ENCODE measurements at regions not wholly inside any gene's neighbourhood (a gene's known extent, or its start where the extent isn't known, plus 50 kb on each side); places are given as distances from the start of the nearest gene placed in this dataset.

DNA sequence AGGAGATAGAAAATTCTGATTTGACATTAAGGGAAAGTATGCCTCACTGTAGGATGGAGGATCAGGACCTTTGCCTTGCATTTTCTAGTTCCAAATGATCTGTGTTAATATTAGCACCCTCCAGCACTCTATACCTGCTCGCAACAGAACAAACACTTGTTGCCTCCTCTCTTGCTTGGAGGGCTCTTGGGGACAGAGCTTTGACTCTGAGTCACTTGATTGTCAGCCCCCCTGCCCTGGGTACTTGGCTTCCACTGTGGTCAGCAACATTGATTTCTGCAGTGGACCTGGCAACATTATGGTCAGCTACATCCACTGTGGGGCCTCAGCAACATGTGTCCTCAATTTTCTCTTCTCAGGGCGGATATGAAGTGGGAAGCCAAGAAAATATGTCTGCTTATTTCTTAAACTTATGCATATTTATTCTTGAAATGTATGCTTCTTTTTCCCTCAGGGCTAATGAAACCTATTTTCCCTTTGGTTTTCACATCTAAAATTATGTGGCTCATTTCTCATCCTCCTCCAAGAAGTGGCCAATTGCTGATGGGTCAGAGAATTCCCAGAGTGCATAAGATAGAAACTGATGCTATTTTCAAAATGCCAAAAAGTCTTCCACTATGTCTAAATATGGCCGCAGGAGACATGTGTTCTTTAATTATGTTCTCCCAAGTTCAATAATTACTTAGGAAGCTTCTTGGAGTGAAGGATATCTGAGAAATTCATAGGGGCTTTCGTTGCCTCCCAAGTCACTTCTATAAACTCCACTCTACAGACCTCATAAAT, 94.6 kb upstream of the SMIM36 start:
- TF ChIP-seq EZH2 (optimal IDR thresholded peaks at IDR 0.05; ENCODE audit: low read depth, low read length) (no peak), EZH2phosphoT487 (IDR thresholded peaks at IDR 0.05; ENCODE audit: low read length) (no peak)
- TF ChIP-seq, protein P1, sequence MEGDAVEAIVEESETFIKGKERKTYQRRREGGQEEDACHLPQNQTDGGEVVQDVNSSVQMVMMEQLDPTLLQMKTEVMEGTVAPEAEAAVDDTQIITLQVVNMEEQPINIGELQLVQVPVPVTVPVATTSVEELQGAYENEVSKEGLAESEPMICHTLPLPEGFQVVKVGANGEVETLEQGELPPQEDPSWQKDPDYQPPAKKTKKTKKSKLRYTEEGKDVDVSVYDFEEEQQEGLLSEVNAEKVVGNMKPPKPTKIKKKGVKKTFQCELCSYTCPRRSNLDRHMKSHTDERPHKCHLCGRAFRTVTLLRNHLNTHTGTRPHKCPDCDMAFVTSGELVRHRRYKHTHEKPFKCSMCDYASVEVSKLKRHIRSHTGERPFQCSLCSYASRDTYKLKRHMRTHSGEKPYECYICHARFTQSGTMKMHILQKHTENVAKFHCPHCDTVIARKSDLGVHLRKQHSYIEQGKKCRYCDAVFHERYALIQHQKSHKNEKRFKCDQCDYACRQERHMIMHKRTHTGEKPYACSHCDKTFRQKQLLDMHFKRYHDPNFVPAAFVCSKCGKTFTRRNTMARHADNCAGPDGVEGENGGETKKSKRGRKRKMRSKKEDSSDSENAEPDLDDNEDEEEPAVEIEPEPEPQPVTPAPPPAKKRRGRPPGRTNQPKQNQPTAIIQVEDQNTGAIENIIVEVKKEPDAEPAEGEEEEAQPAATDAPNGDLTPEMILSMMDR (IDR thresholded peaks at IDR 0.05; ENCODE audit: low read length), result no peak
